Limb (tissue), 2 donors: ENCODE measurements at regions not wholly inside any gene's neighbourhood (a gene's known extent, or its start where the extent isn't known, plus 50 kb on each side); places are given as distances from the start of the nearest gene placed in this dataset.
A peak's percentile ranks its signal among the peaks of the same experiment; 100 is the strongest.

ENCODE experiments used
- DNase-seq, 2 donors: peaks; one replicate each; pipeline ENCODE4 v3.0.0-alpha.2; 2016; ENCODE audit errors: extremely low spot score in 2 of 2

- no peak for DNase-seq
Measured at GRCh38 chrX:39324233-39324930, 523.1 kb downstream of the MID1IP1 start.

- DNase-seq = no peak
Measured at GRCh38 chrX:39327255-39327654, 526.0 kb downstream of the MID1IP1 start.

DNA sequence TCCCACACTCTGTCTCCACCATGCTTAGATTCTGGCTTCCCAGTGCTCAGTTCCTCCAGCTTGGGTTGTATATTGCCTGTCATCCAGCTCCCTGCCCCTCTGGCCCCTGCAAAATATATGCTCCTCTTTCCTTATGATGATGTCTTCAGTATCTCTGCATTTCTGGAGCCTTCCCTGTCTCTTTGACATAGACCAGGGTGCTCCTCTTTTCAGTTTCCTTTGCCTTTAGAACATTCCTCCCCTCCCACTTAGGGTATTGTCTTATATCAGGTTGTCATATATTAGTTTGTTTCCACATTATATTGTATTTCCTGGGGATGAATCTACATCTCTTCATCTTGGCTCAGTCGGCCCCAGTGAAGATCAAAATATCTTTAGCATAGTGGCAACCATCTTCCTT is 526.4 kb downstream of the MID1IP1 start:
- no peak for DNase-seq

- no peak for DNase-seq
Measured at GRCh38 chrX:39328661-39329060, 527.4 kb downstream of the MID1IP1 start.

- no peak for DNase-seq
Measured at GRCh38 chrX:39331082-39331704, 529.9 kb downstream of the MID1IP1 start.

- DNase-seq = no peak
Measured at GRCh38 chrX:39333451-39333850, 532.2 kb downstream of the MID1IP1 start.

DNA sequence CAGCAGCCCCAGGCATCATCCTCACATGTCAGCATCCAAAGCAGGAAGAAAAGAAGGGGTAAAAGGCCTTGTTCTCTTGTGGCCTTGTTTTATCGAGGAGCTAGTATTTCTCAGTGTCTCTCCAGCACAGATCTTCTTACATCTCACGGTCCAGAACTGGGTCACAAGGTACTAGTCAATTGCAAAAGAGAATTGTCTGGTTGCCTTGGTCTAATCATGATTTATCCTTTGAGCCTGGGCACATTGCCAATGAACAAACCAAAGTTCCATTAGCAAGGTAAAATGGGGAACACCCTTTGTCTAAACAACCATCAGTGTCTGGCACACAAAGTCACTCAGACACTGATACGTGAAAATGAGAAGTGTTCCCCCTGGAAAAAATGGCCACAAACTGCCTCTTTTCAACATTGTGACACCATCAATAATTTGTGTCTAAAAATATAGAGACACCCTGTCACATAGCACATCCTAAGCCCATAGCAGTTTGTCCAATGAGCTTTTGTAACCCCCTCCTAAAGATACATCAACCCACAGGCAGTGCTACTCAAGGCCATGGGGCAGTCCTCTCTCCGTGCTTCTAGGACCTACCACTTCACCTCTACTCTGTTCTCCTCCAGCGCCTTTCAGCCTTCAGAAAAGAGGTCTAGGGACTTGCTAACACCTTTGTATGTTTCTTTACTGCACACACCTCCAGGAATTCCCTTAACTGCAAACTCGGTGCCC is 534.4 kb downstream of the MID1IP1 start:
- no peak for DNase-seq

DNA sequence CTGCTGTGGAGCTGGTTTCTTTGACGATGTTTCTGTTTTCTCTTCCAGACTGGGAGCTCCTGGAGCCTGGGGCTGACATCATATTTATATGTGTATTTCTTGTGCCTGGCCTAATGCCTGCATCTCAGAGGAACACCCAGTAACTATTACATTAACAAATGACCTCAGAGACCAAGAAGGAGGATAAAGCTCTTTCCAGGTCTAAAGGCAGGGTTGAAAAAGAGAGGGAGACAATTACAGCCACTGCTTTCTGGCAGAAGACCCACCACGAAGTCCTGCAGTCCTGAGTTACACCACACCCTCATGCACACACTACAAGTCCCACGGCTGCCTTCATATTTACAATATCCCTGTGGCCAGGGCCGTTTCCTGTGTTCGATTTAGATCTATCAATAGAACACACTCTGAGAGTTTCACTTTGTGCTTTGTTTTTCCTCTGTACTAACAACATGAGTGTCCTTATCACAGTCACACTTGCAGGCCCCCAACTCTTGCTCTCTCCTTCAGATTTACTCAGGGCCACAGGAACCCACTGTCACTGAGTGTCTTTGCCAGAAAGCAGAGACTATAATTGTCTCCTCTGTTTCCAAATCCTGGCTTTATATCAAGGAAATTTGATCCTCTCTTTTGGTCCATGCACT is 535.5 kb downstream of the MID1IP1 start:
- peak; percentile 34 to 38 for DNase-seq

DNA sequence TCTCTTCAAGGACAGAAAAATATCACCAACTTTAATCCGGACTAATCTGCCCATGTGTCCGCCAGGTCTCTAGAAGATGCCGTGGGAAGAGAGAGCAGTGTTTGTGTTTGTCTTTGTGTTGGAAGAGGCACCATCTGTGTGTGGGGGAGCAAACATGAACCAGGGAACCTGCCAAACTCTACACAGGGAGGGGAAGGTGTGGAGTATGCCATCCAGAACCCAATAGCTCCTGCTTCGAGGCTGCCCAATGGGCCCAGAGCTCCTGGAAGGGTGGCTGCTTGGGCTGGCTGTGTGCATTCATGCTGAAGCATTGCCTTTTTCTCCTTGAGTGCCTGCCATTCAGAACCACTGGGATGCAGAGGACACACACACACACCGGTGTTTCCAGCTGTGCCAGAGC is 536.2 kb downstream of the MID1IP1 start:
- DNase-seq = no peak

GRCh38 chrX:39338583-39338982 is 537.3 kb downstream of the MID1IP1 start:
- DNase-seq = no peak

DNA sequence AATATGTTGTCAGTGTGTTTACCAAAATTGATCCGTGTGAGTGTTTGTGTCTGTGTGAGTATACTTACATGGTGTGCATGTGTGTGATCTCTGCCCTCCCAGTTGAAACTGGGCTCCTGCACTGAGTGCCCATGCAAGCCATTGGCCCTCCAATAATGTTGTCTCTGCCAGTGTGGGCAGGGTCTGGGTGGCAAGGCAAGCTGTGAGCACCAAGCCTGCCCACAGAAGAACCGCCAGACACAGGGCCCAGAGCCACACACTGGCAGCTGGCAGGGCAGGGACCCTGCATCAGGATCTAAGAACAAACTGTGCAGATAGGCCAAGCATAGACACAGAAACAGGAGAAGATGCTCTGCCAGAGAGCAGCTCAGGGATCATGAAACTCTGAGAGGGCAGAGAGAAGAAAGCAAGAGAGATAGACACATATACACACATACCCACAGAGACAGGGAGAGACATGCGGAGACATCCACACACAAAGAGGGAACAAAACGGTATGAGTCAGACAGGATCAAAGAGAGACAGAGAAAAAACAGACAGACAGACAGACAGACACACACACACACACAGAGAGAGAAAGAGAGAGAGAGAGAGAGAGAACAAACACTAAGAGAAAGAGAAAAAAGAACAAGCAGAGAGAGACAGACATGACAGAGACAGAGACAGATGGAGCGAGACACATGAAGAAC is 555.0 kb downstream of the MID1IP1 start:
- no peak for DNase-seq

GRCh38 chrX:39360101-39360500 is 558.8 kb downstream of the MID1IP1 start:
- no peak for DNase-seq

GRCh38 chrX:39361736-39362135 is 560.5 kb downstream of the MID1IP1 start:
- DNase-seq = no peak

DNA sequence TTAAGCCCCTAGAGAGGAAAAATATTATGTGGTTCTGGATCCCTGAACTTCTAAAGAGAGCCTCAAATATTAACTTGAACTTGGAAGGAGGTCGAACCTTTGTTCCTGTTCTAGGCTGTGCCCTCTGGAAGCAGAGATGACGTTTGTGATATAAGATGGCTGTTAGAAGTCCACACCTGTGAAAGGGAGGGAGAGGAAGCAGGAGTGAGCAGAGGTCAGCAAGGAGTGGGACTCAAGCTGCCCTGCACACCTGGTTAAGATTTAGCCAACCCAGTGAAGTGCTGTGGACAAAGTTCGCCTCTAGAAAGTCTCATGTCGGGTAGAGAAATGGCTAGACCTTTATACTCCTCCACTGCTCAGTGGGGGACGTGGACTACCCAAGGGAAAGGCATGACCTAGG is 566.2 kb downstream of the MID1IP1 start:
- DNase-seq = no peak

- no peak for DNase-seq
Measured at GRCh38 chrX:39372115-39372514, 570.9 kb downstream of the MID1IP1 start.

- peak; percentile 37 to 39 for DNase-seq
Measured at GRCh38 chrX:39377157-39377556, 575.9 kb downstream of the MID1IP1 start.

DNA sequence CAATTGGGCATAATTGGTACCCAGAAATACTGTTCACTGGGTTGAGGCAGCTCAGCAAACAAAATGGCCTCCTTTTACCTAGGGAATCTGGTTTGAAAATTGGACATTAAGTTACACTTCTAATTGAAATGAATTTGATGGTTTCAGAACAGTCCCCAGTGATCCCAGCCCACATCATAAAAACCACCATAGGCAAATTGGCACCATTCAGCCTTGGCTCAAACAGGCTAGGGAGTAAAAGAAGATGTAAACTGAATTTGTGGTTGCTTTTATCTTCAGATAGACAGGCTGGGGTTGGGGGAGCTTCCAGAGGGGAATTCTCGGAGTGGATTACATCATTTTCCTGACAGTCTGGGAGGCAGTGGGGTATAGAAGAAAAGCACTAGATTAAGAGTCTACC is 576.5 kb downstream of the MID1IP1 start:
- DNase-seq = no peak

DNA sequence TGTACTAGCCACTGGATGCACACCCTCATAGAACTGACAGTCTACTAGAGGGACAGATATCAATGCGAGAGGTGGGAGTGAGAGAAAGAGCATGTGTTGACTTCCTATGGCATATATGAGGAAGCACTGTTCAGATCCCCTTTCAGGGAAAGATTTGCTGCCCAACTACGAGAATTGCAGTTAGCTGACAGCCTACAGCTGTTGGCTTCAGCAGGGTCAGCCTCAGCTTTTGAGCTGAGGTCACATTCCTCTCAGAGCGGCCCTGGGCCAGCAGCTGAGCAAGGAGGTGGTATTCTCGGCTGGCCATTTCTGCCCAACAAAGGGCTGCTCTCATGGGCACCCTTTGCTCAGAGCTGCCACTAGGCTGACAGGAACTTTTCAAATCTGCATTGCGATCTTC is 580.2 kb downstream of the MID1IP1 start:
- no peak for DNase-seq

GRCh38 chrX:39384996-39385395 is 583.7 kb downstream of the MID1IP1 start:
- DNase-seq = no peak

DNA sequence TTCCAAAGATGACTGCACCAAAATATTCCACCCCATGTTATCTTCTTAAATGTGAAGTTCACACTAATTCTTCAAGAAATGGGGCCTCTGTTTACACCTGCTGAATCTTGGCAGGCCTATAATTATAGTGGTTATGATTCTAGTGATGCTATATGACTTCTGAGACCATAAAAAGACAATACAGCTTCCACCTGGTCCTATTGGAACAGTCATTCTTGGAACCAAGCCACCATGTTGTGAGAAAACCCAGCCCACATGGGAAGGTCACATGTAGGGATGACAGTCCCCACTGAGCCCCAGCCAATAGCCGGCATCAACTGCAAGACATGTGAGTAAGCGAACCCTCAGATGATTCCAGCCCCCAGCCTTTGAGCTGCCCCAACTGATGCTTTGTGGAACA is 587.5 kb downstream of the MID1IP1 start:
- DNase-seq = no peak

- no peak for DNase-seq
Measured at GRCh38 chrX:39396358-39396995, 595.2 kb downstream of the MID1IP1 start.
